HCT116 (cell line): ENCODE measurements at regions not wholly inside any gene's neighbourhood (a gene's known extent, or its start where the extent isn't known, plus 50 kb on each side); places are given as distances from the start of the nearest gene placed in this dataset.

Experiments
- ATAC-seq: fragments of 200-7000 bp; cut with Tn5 transposase; 2 replicates; pipeline ENCODE4 v1.9.1; 2020; ENCODE audit warnings: mild to moderate bottlenecking, moderate library complexity
- BruUV-seq: library from RNA; stranded (reverse); fragments of 400-500 nt; replicated peaks from 2 replicates; lab custom pipeline; 2021; lab: Mats Ljungman, UMichigan
- CTCF ChIA-PET: fragments of 300-600 bp; sonication (Branson Sonifier 250); formaldehyde crosslinking; loops from one replicate; lab custom pipeline; 2021; ENCODE audit warnings: antibody characterized with exemption; lab: Charles Lee
- POLR2A ChIA-PET: fragments of 300-600, 350-600 bp; sonication (Branson Sonifier 250); formaldehyde crosslinking; loops from one replicate; lab custom pipeline; 2021; ENCODE audit warnings: antibody characterized with exemption; lab: Charles Lee
- RAD21 ChIA-PET, 2 experiments: fragments of 300-600 bp; sonication (Branson Sonifier 250); formaldehyde crosslinking; loops; one replicate each; lab custom pipeline; 2023; ENCODE audit warnings: low total read pairs in 2 of 2; ENCODE audit not compliant: uncharacterized antibody in 2 of 2, unreplicated experiment in 2 of 2, low non-redundant PET in 1 of 2; lab: Charles Lee
- DNase-seq: peaks from one replicate; pipeline ENCODE4 v3.0.0-alpha.2; 2010; ENCODE audit warnings: low read depth, low spot score
- H2AFZ ChIP-seq: fragments of 200-600 bp; shearing (Covaris generic), sonication (generic); 2 replicates; pipeline ENCODE4 v1.6.1; 2017; ENCODE audit warnings: low read depth, mixed run types, mixed read lengths, antibody characterized with exemption, low read length; ENCODE audit not compliant: poor library complexity, severe bottlenecking
- H3K27ac ChIP-seq: 2 replicates; pipeline ENCODE4 v1.5.1; 2012; ENCODE audit warnings: low read depth, low read length
- H3K27me3 ChIP-seq: fragments of 200-600 bp; sonication (generic); 2 replicates; pipeline ENCODE4 v1.6.1; 2016; ENCODE audit warnings: mixed run types, low read length, mixed read lengths; ENCODE audit not compliant: insufficient read depth
- H3K36me3 ChIP-seq, 2 experiments: fragments of 200-500 bp in 1 of 2; fragments of 200-600 bp in 1 of 2; sonication (Bioruptor generic) in 1 of 2; sonication (generic) in 1 of 2; 2 replicates each; pipeline versions ENCODE4 v1.5.1 to v1.6.1; 2014 to 2016; ENCODE audit warnings: low read length in 2 of 2, inconsistent platforms in 1 of 2, mixed read lengths in 1 of 2, mixed run types in 1 of 2; ENCODE audit not compliant: insufficient read depth in 2 of 2, control insufficient read depth in 1 of 2
- H3K4me1 ChIP-seq, 2 experiments: fragments of 200-600 bp in 1 of 2; sonication (generic) in 1 of 2; 2 replicates each; pipeline versions ENCODE4 v1.5.1 to v1.6.1; 2012 to 2017; ENCODE audit warnings: low read length in 2 of 2, inconsistent platforms in 1 of 2, mild to moderate bottlenecking in 1 of 2, mixed read lengths in 1 of 2, mixed run types in 1 of 2, moderate library complexity in 1 of 2; ENCODE audit not compliant: insufficient read depth in 2 of 2, control insufficient read depth in 1 of 2
- H3K4me2 ChIP-seq: fragments of 200-600 bp; sonication (generic); 2 replicates; pipeline ENCODE4 v1.6.1; 2017; ENCODE audit warnings: mixed run types, low read length, mixed read lengths
- H3K4me3 ChIP-seq, 2 experiments: fragments of 200-600 bp in 1 of 2; sonication (generic) in 1 of 2; replicated peaks in 1 of 2; 2 replicates each; pipeline ENCODE4 v1.5.1; 2011 to 2016; ENCODE audit warnings: low read length in 2 of 2, control low read depth in 1 of 2, low read depth in 1 of 2, mild to moderate bottlenecking in 1 of 2, mixed read lengths in 1 of 2, mixed run types in 1 of 2
- H3K79me2 ChIP-seq: fragments of 200-600 bp; sonication (generic); 2 replicates; pipeline ENCODE4 v1.6.1; 2017; ENCODE audit warnings: mild to moderate bottlenecking, mixed run types, low read length, moderate library complexity, mixed read lengths; ENCODE audit not compliant: insufficient read depth
- H3K9ac ChIP-seq: fragments of 200-600 bp; sonication (generic); 2 replicates; pipeline ENCODE4 v1.6.1; 2016; ENCODE audit warnings: low read length, mixed read lengths
- H3K9me2 ChIP-seq: fragments of 200-600 bp; sonication (generic), shearing (Covaris generic); 2 replicates; pipeline ENCODE4 v1.6.1; 2017; ENCODE audit warnings: mixed run types, mild to moderate bottlenecking, moderate library complexity; ENCODE audit not compliant: insufficient read depth
- H3K9me3 ChIP-seq, 2 experiments: fragments of 200-500 bp in 1 of 2; fragments of 200-600 bp in 1 of 2; sonication (Bioruptor generic) in 1 of 2; sonication (generic) in 1 of 2; 2 replicates each; pipeline ENCODE4 v1.6.1; 2014 to 2017; ENCODE audit warnings: low read length in 2 of 2, mixed read lengths in 2 of 2, inconsistent platforms in 1 of 2, low read depth in 1 of 2, mild to moderate bottlenecking in 1 of 2, mixed run types in 1 of 2, moderate library complexity in 1 of 2; ENCODE audit not compliant: control insufficient read depth in 1 of 2, insufficient read depth in 1 of 2
- H4K20me1 ChIP-seq: fragments of 200-600 bp; sonication (generic), shearing (Covaris generic); 2 replicates; pipeline ENCODE4 v1.6.1; 2017; ENCODE audit warnings: mixed run types, mild to moderate bottlenecking, moderate library complexity; ENCODE audit not compliant: insufficient read depth
- CBX3 ChIP-seq: IDR thresholded peaks from 2 replicates; pipeline ENCODE4 v1.6.1; 2012; ENCODE audit warnings: low read depth
- CEBPB ChIP-seq: IDR thresholded peaks from 2 replicates; pipeline ENCODE4 v1.6.1; 2012; ENCODE audit warnings: low read depth
- EGR1 ChIP-seq: IDR thresholded peaks from 2 replicates; pipeline ENCODE4 v1.6.1; 2012; ENCODE audit warnings: low read depth
- EZH2 ChIP-seq: fragments of 200-600 bp; sonication (generic); IDR thresholded peaks from 2 replicates; pipeline ENCODE4 v1.6.1; 2017; ENCODE audit warnings: antibody characterized with exemption, mixed run types
- EZH2phosphoT487 ChIP-seq: fragments of 200-600 bp; IDR thresholded peaks from 2 replicates; pipeline ENCODE4 v1.6.1; 2018; ENCODE audit warnings: antibody characterized with exemption, borderline replicate concordance
- FOSL1 ChIP-seq: IDR thresholded peaks from 2 replicates; pipeline ENCODE4 v1.6.1; 2012; ENCODE audit warnings: low read depth
- POLR2A ChIP-seq: IDR thresholded peaks from 2 replicates; pipeline ENCODE4 v1.7.0; 2011; ENCODE audit warnings: borderline replicate concordance; ENCODE audit not compliant: insufficient read depth, insufficient read length; ENCODE audit errors: extremely low read depth
- POLR2AphosphoS5 ChIP-seq: IDR thresholded peaks from 2 replicates; pipeline ENCODE4 v1.6.1; 2011; ENCODE audit warnings: mild to moderate bottlenecking, low read depth, low read length, moderate library complexity
- RAD21 ChIP-seq: IDR thresholded peaks from 2 replicates; pipeline ENCODE4 v1.6.1; 2012; ENCODE audit warnings: low read depth, mild to moderate bottlenecking
- SIN3A ChIP-seq: IDR thresholded peaks from 2 replicates; pipeline ENCODE4 v1.6.1; 2012; ENCODE audit warnings: low read depth
- SP1 ChIP-seq: IDR thresholded peaks from 2 replicates; pipeline ENCODE4 v1.6.1; 2012; ENCODE audit warnings: low read depth
- SRF ChIP-seq: IDR thresholded peaks from 2 replicates; pipeline ENCODE4 v1.6.1; 2012; ENCODE audit warnings: low read depth
- TCF7L2 ChIP-seq: IDR thresholded peaks from 2 replicates; pipeline ENCODE4 v1.7.0; 2011; ENCODE audit warnings: borderline replicate concordance, inconsistent platforms; ENCODE audit not compliant: insufficient read depth, insufficient read length; ENCODE audit errors: extremely low read depth
- YY1 ChIP-seq: IDR thresholded peaks from 2 replicates; pipeline ENCODE4 v1.6.1; 2011; ENCODE audit warnings: low read length, low read depth, moderate library complexity, mild to moderate bottlenecking; ENCODE audit not compliant: insufficient replicate concordance; ENCODE audit errors: extremely low read depth
- ZFX ChIP-seq: fragments of 450-650 bp; IDR thresholded peaks from 2 replicates; pipeline ENCODE4 v1.6.1; 2017
- ZNF274 ChIP-seq: fragments of 200-500 bp; sonication (Bioruptor generic); IDR thresholded peaks from 2 replicates; pipeline ENCODE4 v1.6.1; 2014; ENCODE audit warnings: mild to moderate bottlenecking, low read depth, low read length, inconsistent platforms
- intact Hi-C: fragments of 100-400 bp; cut with micrococcal nuclease; formaldehyde crosslinking; loops from 2 replicates; pipeline ENCODE4 v1.10.0; 2022
- TF ChIP-seq, protein P1 (sequence below): IDR thresholded peaks from 2 replicates; pipeline ENCODE4 v1.6.1; 2012
- TF ChIP-seq, protein P2 (sequence below): IDR thresholded peaks from 2 replicates; pipeline ENCODE4 v1.6.1; 2012; ENCODE audit warnings: low read depth
- TF ChIP-seq, protein P3 (sequence below): IDR thresholded peaks from 2 replicates; pipeline ENCODE4 v1.6.1; 2012

DNA sequence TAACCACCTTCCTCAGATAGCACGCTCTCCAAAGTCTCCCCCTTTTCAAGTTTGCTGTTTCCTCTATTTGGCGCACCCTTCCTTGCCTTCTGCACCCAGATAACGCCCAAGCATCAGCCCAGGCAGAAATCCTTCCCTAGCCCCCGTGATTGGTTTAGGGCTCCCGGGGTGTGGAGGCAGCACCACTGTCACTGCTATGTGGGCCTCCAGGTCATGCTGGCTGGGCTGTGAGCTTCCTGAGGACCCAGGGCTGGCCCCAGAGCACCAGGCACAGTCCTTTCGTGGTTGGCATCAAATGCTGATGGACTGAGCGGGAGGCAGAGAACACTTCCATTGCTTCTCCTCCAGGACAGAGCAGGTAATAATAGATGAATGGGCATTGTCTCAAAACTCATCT lies 311.4 kb downstream of the BCL11B start:
- BruUV-seq, result no TSS peak
- no peak for ATAC-seq
- H3K36me3 ChIP-seq, result no peaks in the 10 kb centered on the region
- 0 out of 4 replicates have a peak, but pooled peaks cover 0 to 5% of the 10 kb centered on the region in 2 experiments for H3K4me1 ChIP-seq
- no peak overlapping the region for H3K4me2 ChIP-seq
- H3K9me3 ChIP-seq, result no peaks in the 10 kb centered on the region
- H3K9me2 ChIP-seq, result no peaks in the 10 kb centered on the region
- intact Hi-C loops, result no loop called here
- H2AFZ ChIP-seq, result no peak overlapping the region
- H3K9ac ChIP-seq, result no peak overlapping the region
- H3K27ac ChIP-seq, result no peak overlapping the region
- ChIA-PET CTCF (no interaction called here), RAD21 (no interaction called here), POLR2A (no interaction called here)
- no peaks in the 10 kb centered on the region for H3K79me2 ChIP-seq
- no peak overlapping the region for H3K4me3 ChIP-seq
- no peaks in the 10 kb centered on the region for H4K20me1 ChIP-seq
- peaks cover 24% of the 10 kb centered on the region; the same call in 1 of the 2 replicates for H3K27me3 ChIP-seq
- TF ChIP-seq, protein P1, sequence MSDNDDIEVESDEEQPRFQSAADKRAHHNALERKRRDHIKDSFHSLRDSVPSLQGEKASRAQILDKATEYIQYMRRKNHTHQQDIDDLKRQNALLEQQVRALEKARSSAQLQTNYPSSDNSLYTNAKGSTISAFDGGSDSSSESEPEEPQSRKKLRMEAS, result no peak
- TF ChIP-seq SRF, result no peak
- TF ChIP-seq RAD21, result no peak
- no peak for TF ChIP-seq ZNF274
- TF ChIP-seq FOSL1, result no peak
- no peak for TF ChIP-seq TCF7L2
- TF ChIP-seq POLR2AphosphoS5, result no peak
- TF ChIP-seq EZH2, result no peak
- TF ChIP-seq SP1, result no peak
- TF ChIP-seq EGR1, result no peak
- TF ChIP-seq EZH2phosphoT487, result no peak
- TF ChIP-seq SIN3A, result no peak
- TF ChIP-seq, protein P2, sequence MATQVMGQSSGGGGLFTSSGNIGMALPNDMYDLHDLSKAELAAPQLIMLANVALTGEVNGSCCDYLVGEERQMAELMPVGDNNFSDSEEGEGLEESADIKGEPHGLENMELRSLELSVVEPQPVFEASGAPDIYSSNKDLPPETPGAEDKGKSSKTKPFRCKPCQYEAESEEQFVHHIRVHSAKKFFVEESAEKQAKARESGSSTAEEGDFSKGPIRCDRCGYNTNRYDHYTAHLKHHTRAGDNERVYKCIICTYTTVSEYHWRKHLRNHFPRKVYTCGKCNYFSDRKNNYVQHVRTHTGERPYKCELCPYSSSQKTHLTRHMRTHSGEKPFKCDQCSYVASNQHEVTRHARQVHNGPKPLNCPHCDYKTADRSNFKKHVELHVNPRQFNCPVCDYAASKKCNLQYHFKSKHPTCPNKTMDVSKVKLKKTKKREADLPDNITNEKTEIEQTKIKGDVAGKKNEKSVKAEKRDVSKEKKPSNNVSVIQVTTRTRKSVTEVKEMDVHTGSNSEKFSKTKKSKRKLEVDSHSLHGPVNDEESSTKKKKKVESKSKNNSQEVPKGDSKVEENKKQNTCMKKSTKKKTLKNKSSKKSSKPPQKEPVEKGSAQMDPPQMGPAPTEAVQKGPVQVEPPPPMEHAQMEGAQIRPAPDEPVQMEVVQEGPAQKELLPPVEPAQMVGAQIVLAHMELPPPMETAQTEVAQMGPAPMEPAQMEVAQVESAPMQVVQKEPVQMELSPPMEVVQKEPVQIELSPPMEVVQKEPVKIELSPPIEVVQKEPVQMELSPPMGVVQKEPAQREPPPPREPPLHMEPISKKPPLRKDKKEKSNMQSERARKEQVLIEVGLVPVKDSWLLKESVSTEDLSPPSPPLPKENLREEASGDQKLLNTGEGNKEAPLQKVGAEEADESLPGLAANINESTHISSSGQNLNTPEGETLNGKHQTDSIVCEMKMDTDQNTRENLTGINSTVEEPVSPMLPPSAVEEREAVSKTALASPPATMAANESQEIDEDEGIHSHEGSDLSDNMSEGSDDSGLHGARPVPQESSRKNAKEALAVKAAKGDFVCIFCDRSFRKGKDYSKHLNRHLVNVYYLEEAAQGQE, result no peak
- TF ChIP-seq CBX3, result no peak
- TF ChIP-seq YY1, result no peak
- TF ChIP-seq CEBPB, result no peak
- TF ChIP-seq POLR2A, result no peak
- TF ChIP-seq, protein P3, sequence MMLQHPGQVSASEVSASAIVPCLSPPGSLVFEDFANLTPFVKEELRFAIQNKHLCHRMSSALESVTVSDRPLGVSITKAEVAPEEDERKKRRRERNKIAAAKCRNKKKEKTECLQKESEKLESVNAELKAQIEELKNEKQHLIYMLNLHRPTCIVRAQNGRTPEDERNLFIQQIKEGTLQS, result no peak
- TF ChIP-seq ZFX, result no peak
- TF ChIP-seq, all 23 proteins: peak for 0
- no peak for DNase-seq
